Suprapubic skin (tissue), 4 donors: ENCODE measurements at regions not wholly inside any gene's neighbourhood (a gene's known extent, or its start where the extent isn't known, plus 50 kb on each side); places are given as distances from the start of the nearest gene placed in this dataset.

Experiments used
- DNase-seq, 2 donors: peaks; one replicate each; pipeline ENCODE4 v3.0.0-alpha.2; 2019; ENCODE audit warnings: low spot score in 2 of 2
- H3K27ac ChIP-seq: fragments of 200-600 bp; sonication (generic); one replicate; pipeline ENCODE4 v1.5.1; 2019
- H3K27me3 ChIP-seq: fragments of 200-600 bp; sonication (generic); one replicate; pipeline ENCODE4 v1.5.1; 2019
- H3K36me3 ChIP-seq: fragments of 200-600 bp; sonication (generic); one replicate; pipeline ENCODE4 v1.5.1; 2019
- H3K4me1 ChIP-seq: fragments of 200-600 bp; sonication (generic); one replicate; pipeline ENCODE4 v1.5.1; 2019
- H3K4me3 ChIP-seq: fragments of 200-600 bp; sonication (generic); one replicate; pipeline ENCODE4 v1.5.1; 2019; ENCODE audit warnings: mild to moderate bottlenecking
- H3K9me3 ChIP-seq: fragments of 200-600 bp; sonication (generic); one replicate; pipeline ENCODE4 v1.5.1; 2019
- CTCF ChIP-seq, 2 donors: fragments of 200-600 bp in 1 of 2; fragments of 450-650 bp in 1 of 2; sonication (generic) in 1 of 2; IDR thresholded peaks; one replicate each; pipeline ENCODE4 v1.5.1; 2016 to 2019; ENCODE audit warnings: antibody characterized with exemption in 2 of 2, mild to moderate bottlenecking in 1 of 2, moderate library complexity in 1 of 2
- EP300 ChIP-seq: sonication (generic); formaldehyde crosslinking; IDR thresholded peaks from one replicate; pipeline ENCODE4 v1.6.1; 2017; ENCODE audit warnings: antibody characterized with exemption
- POLR2A ChIP-seq, 2 donors: fragments of 450-650 bp; IDR thresholded peaks; one replicate each; pipeline ENCODE4 v1.6.1; 2017; ENCODE audit warnings: antibody characterized with exemption in 2 of 2, mild to moderate bottlenecking in 2 of 2, moderate library complexity in 2 of 2
- POLR2AphosphoS5 ChIP-seq, 3 donors: sonication (generic); formaldehyde crosslinking; IDR thresholded peaks; one replicate each; pipeline ENCODE4 v1.6.1; 2017; ENCODE audit warnings: antibody characterized with exemption in 3 of 3
- WGBS: methylation state at CpG from one replicate; pipeline ENCODE4 v1.1.5; 2018; 5-methylcytosine and 5-hydroxymethylcytosine counted together

- TF ChIP-seq CTCF (IDR thresholded peaks at IDR 0.05): no peak
- no peak for TF ChIP-seq EP300
- no peak for TF ChIP-seq POLR2AphosphoS5 (IDR thresholded peaks at IDR 0.05)
- no peak for TF ChIP-seq POLR2A (IDR thresholded peaks at IDR 0.05)
- H3K4me3 ChIP-seq: no peak overlapping the region
- no peak for DNase-seq
- H3K27ac ChIP-seq: no peak overlapping the region
- H3K36me3 ChIP-seq: no peaks in the 10 kb centered on the region
- H3K27me3 ChIP-seq: no peaks in the 10 kb centered on the region
- H3K9me3 ChIP-seq: no peaks in the 10 kb centered on the region
- H3K4me1 ChIP-seq: no peaks in the 10 kb centered on the region
These were observed 162.0 kb downstream of the SLC4A3 start for GRCh38 chr2:219789476-219789875.

GRCh38 chr2:219792446-219792845 is 165.0 kb downstream of the SLC4A3 start:
- no peak for DNase-seq
- WGBS: 88% methylated on average over 4 of the region's 4 CpGs
- Histone ChIP-seq H3K4me3 (no peak overlapping the region), H3K9me3 (no peaks in the 10 kb centered on the region), H3K4me1 (no peaks in the 10 kb centered on the region), H3K27ac (no peak overlapping the region), H3K27me3 (no peaks in the 10 kb centered on the region), H3K36me3 (no peaks in the 10 kb centered on the region)
- TF ChIP-seq POLR2A (IDR thresholded peaks at IDR 0.05) (no peak), EP300 (no peak), POLR2AphosphoS5 (IDR thresholded peaks at IDR 0.05) (no peak), CTCF (IDR thresholded peaks at IDR 0.05) (no peak)

- WGBS: 78% methylated on average over 2 of the region's 2 CpGs
These were observed 171.0 kb downstream of the SLC4A3 start for GRCh38 chr2:219798430-219798829.

GRCh38 chr2:219803294-219803693 is 175.9 kb downstream of the SLC4A3 start:
- Histone ChIP-seq H3K36me3 (no peaks in the 10 kb centered on the region), H3K4me3 (no peak overlapping the region), H3K27me3 (no peaks in the 10 kb centered on the region), H3K4me1 (no peaks in the 10 kb centered on the region), H3K27ac (no peak overlapping the region), H3K9me3 (no peaks in the 10 kb centered on the region)
- TF ChIP-seq EP300 (no peak), POLR2AphosphoS5 (IDR thresholded peaks at IDR 0.05) (no peak), POLR2A (IDR thresholded peaks at IDR 0.05) (no peak), CTCF (IDR thresholded peaks at IDR 0.05) (no peak)
- DNase-seq: no peak
- WGBS: 88% methylated on average over 2 of the region's 2 CpGs

More at GRCh38 chr2:219798430-219798829, 171.0 kb downstream of the SLC4A3 start:
- H3K9me3 ChIP-seq: no peaks in the 10 kb centered on the region
- no peaks in the 10 kb centered on the region for H3K36me3 ChIP-seq
- H3K27me3 ChIP-seq: no peaks in the 10 kb centered on the region
- no peak for DNase-seq
- no peak overlapping the region for H3K4me3 ChIP-seq
- TF ChIP-seq CTCF (IDR thresholded peaks at IDR 0.05) (no peak), EP300 (no peak), POLR2A (IDR thresholded peaks at IDR 0.05) (no peak), POLR2AphosphoS5 (IDR thresholded peaks at IDR 0.05) (no peak)
- no peaks in the 10 kb centered on the region for H3K4me1 ChIP-seq
- H3K27ac ChIP-seq: no peak overlapping the region

- TF ChIP-seq POLR2A (IDR thresholded peaks at IDR 0.05): no peak
- Histone ChIP-seq H3K27me3 (no peaks in the 10 kb centered on the region), H3K27ac (no peak overlapping the region), H3K36me3 (no peaks in the 10 kb centered on the region), H3K9me3 (no peaks in the 10 kb centered on the region), H3K4me3 (no peak overlapping the region), H3K4me1 (no peaks in the 10 kb centered on the region)
- DNase-seq: no peak
These were observed 183.5 kb downstream of the SLC4A3 start for GRCh38 chr2:219810895-219811294.

- Histone ChIP-seq H3K4me1 (no peaks in the 10 kb centered on the region), H3K27ac (no peak overlapping the region), H3K4me3 (no peak overlapping the region), H3K36me3 (no peaks in the 10 kb centered on the region), H3K9me3 (no peaks in the 10 kb centered on the region), H3K27me3 (no peaks in the 10 kb centered on the region)
- TF ChIP-seq POLR2AphosphoS5 (IDR thresholded peaks at IDR 0.05) (no peak), POLR2A (IDR thresholded peaks at IDR 0.05) (no peak), EP300 (no peak), CTCF (IDR thresholded peaks at IDR 0.05) (no peak)
- DNase-seq: no peak
- 44% methylated on average over 2 of the region's 2 CpGs for WGBS
These were observed 185.2 kb downstream of the SLC4A3 start for GRCh38 chr2:219812672-219813071.
